ENCODE measurements at regions not wholly inside any gene's neighbourhood (a gene's known extent, or its start where the extent isn't known, plus 50 kb on each side); places are given as distances from the start of the nearest gene placed in this dataset.

DNA sequence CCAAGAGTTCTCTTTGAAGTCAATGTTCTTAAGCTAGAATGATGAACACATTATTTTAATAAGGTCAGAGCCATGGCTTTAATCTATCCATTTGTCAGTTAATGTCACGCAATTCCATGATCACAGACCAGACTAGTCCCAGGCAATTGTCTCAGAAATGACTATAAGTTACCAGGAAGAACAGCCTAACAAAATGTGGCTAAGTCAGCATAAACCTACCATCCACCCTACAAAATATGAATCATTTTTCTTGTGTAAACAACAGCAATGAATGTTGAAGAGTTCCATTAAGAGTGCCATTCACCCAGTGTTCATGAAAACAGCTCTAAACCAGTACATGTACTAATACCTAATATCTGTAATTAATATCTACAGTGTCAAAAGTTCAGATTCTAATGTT is 127.5 kb downstream of the KCTD12 start:
- Mint-ChIP-seq H3K4me3 (no peak overlapping the region), H3K9me3 (no peaks in the 10 kb centered on the region), H3K27me3 (ENCODE audit: low read depth) (no peaks in the 10 kb centered on the region), H3K4me1 (peaks cover 12% of the 10 kb centered on the region), H3K27ac (peak overlapping the region in 1 of 3 experiments; percentile 29), H3K36me3 (ENCODE audit: low read depth) (no peaks in the 10 kb centered on the region)
- TF ChIP-seq CTCF (IDR thresholded peaks at IDR 0.05; ENCODE audit: unreplicated experiment in 3 of 3): no peak

DNA sequence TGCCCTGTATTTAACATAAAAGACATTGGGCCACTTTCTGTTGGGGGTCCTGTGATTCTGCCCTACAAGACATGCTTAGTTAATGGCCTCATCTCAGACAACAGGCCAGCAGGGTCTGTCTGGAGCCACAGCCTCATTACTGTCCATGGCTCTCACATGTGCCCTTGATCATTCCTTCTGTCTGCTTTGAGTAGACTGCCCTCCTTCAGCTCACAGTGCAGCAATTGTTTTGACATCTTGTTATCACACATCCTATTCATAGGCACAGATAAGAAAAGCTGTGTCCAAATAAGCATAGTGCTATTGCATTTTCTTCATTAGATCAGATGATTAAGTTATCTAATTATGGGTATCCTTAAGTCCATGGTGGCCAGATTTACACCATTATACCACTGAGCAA is 127.9 kb downstream of the KCTD12 start:
- no peaks in the 10 kb centered on the region for H3K36me3 Mint-ChIP-seq (ENCODE audit: low read depth)
- no peak for TF ChIP-seq CTCF (IDR thresholded peaks at IDR 0.05; ENCODE audit: unreplicated experiment in 3 of 3)
- H3K9me3 Mint-ChIP-seq: no peaks in the 10 kb centered on the region
- peaks cover 12% of the 10 kb centered on the region for H3K4me1 Mint-ChIP-seq
- H3K27me3 Mint-ChIP-seq (ENCODE audit: low read depth): no peaks in the 10 kb centered on the region
- H3K4me3 Mint-ChIP-seq: no peak overlapping the region
- H3K27ac Mint-ChIP-seq: peak overlapping the region in 2 of 3 experiments; percentile 29 to 69

- Mint-ChIP-seq H3K36me3 (ENCODE audit: low read depth) (no peaks in the 10 kb centered on the region), H3K4me3 (no peak overlapping the region), H3K27me3 (ENCODE audit: low read depth) (no peaks in the 10 kb centered on the region), H3K9me3 (no peaks in the 10 kb centered on the region), H3K4me1 (peaks cover 12% of the 10 kb centered on the region), H3K27ac (no peak overlapping the region)
- TF ChIP-seq CTCF (IDR thresholded peaks at IDR 0.05; ENCODE audit: unreplicated experiment in 3 of 3): no peak
These were observed 129.8 kb downstream of the KCTD12 start for GRCh38 chr13:76756451-76756850.

GRCh38 chr13:76754414-76754813 is 131.8 kb downstream of the KCTD12 start:
- Mint-ChIP-seq H3K4me3 (no peak overlapping the region), H3K36me3 (ENCODE audit: low read depth) (no peaks in the 10 kb centered on the region)

DNA sequence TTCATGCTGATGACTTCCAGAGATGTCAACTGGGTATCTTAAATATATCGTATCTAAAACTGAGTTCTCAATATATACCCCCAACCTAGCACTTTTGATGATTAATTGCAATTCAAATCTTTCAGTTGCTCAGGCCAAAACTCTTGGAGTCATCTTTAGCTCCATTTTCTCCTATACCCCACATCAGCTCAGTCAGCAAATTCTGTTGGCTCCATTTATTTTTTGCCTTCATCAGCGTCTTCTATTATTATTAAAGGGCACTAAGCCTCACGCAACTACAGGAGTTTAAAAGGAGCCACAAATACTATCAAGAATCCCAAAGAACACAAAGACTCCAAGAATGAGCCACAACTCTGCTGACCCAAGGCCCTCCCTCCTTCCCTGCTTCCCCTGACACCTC is 134.9 kb downstream of the KCTD12 start:
- Mint-ChIP-seq H3K27ac (no peak overlapping the region), H3K9me3 (no peaks in the 10 kb centered on the region), H3K4me1 (no peaks in the 10 kb centered on the region), H3K36me3 (ENCODE audit: low read depth) (no peaks in the 10 kb centered on the region), H3K4me3 (no peak overlapping the region), H3K27me3 (ENCODE audit: low read depth) (no peaks in the 10 kb centered on the region)
- no peak for TF ChIP-seq CTCF (IDR thresholded peaks at IDR 0.05; ENCODE audit: unreplicated experiment in 3 of 3)

More at GRCh38 chr13:76754414-76754813, 131.8 kb downstream of the KCTD12 start:
- H3K27me3 Mint-ChIP-seq (ENCODE audit: low read depth): no peaks in the 10 kb centered on the region
- peak overlapping the region in 1 of 3 experiments; percentile 21 for H3K27ac Mint-ChIP-seq
- peaks cover 12% of the 10 kb centered on the region for H3K4me1 Mint-ChIP-seq
- TF ChIP-seq CTCF (IDR thresholded peaks at IDR 0.05; ENCODE audit: unreplicated experiment in 3 of 3): no peak
- H3K9me3 Mint-ChIP-seq: no peaks in the 10 kb centered on the region

GRCh38 chr13:76750126-76750525 is 136.1 kb downstream of the KCTD12 start:
- no peaks in the 10 kb centered on the region for H3K36me3 Mint-ChIP-seq (ENCODE audit: low read depth)
- H3K4me3 Mint-ChIP-seq: no peak overlapping the region
- no peak overlapping the region for H3K27ac Mint-ChIP-seq
- H3K27me3 Mint-ChIP-seq (ENCODE audit: low read depth): no peaks in the 10 kb centered on the region
- no peak for TF ChIP-seq CTCF (IDR thresholded peaks at IDR 0.05; ENCODE audit: unreplicated experiment in 3 of 3)
- no peaks in the 10 kb centered on the region for H3K9me3 Mint-ChIP-seq
- H3K4me1 Mint-ChIP-seq: no peaks in the 10 kb centered on the region
